HG03521 (cell line): ENCODE measurements at regions not wholly inside any gene's neighbourhood (a gene's known extent, or its start where the extent isn't known, plus 50 kb on each side); places are given as distances from the start of the nearest gene placed in this dataset.
"Not testable (repeated sequence)": the region's sequence is repeated elsewhere in the genome, so short reads cannot be mapped to it uniquely, and the experiment has no call there.

Source experiments
- ATAC-seq: cut with Tn5 transposase; IDR thresholded peaks from one replicate; pipeline ENCODE4 v1.9.1; 2021; ENCODE audit warnings: mild to moderate bottlenecking, moderate library complexity; ENCODE audit not compliant: unreplicated experiment

- no peak for ATAC-seq
Measured at GRCh38 chr10:29185050-29185449, 103.8 kb upstream of the LYZL1 start.

- ATAC-seq = no peak
Measured at GRCh38 chr10:29186221-29186620, 102.6 kb upstream of the LYZL1 start.

GRCh38 chr10:29189256-29189655, 99.6 kb upstream of the LYZL1 start:
- ATAC-seq = no peak

- no peak for ATAC-seq
Measured at GRCh38 chr10:29191674-29192073, 97.2 kb upstream of the LYZL1 start.

- no peak for ATAC-seq
Measured at GRCh38 chr10:29199339-29199738, 89.5 kb upstream of the LYZL1 start.

- ATAC-seq = no peak
Measured at GRCh38 chr10:29199941-29200679, 88.8 kb upstream of the LYZL1 start.

- no peak for ATAC-seq
Measured at GRCh38 chr10:29202386-29202940, 86.4 kb upstream of the LYZL1 start.

- no peak for ATAC-seq
Measured at GRCh38 chr10:29203432-29203831, 85.4 kb upstream of the LYZL1 start.

GRCh38 chr10:29204070-29204800, 84.6 kb upstream of the LYZL1 start:
- no peak for ATAC-seq

GRCh38 chr10:29205787-29206186, 83.1 kb upstream of the LYZL1 start:
- no peak for ATAC-seq

GRCh38 chr10:29208845-29209244, 80.0 kb upstream of the LYZL1 start:
- ATAC-seq = no peak

- no peak for ATAC-seq
Measured at GRCh38 chr10:29209830-29210229, 79.0 kb upstream of the LYZL1 start.

GRCh38 chr10:29210266-29210868, 78.5 kb upstream of the LYZL1 start:
- ATAC-seq = no peak

- no peak for ATAC-seq
Measured at GRCh38 chr10:29212597-29212996, 76.3 kb upstream of the LYZL1 start.

GRCh38 chr10:29214551-29214950, 74.3 kb upstream of the LYZL1 start:
- no peak for ATAC-seq

GRCh38 chr10:29217292-29217738, 71.6 kb upstream of the LYZL1 start:
- no peak for ATAC-seq

GRCh38 chr10:29223326-29223725, 65.5 kb upstream of the LYZL1 start:
- no peak for ATAC-seq

- ATAC-seq = no peak
Measured at GRCh38 chr10:29224631-29225030, 64.2 kb upstream of the LYZL1 start.

GRCh38 chr10:29227201-29227600, 61.7 kb upstream of the LYZL1 start:
- no peak for ATAC-seq

- no peak for ATAC-seq
Measured at GRCh38 chr10:29228562-29228961, 60.3 kb upstream of the LYZL1 start.

- ATAC-seq = no peak
Measured at GRCh38 chr10:29229258-29229705, 59.6 kb upstream of the LYZL1 start.

GRCh38 chr10:29236910-29237309, 52.0 kb upstream of the LYZL1 start:
- not testable (repeated sequence) for ATAC-seq
